Cardiac fibroblast (primary cell): ENCODE measurements at regions not wholly inside any gene's neighbourhood (a gene's known extent, or its start where the extent isn't known, plus 50 kb on each side); places are given as distances from the start of the nearest gene placed in this dataset.

Experiments used
- DNase-seq, 2 donors: peaks; one replicate each; pipeline versions ENCODE4 v3.0.0 to v3.0.0-alpha.2; 2010; ENCODE audit warnings: low read depth in 2 of 2
- H3K4me3 ChIP-seq, 2 donors: replicated peaks in 1 of 2; 1 replicate in 1 of 2; 2 replicates in 1 of 2; pipeline ENCODE4 v1.5.1; 2011; ENCODE audit warnings: low read depth in 2 of 2, low read length in 2 of 2, mild to moderate bottlenecking in 2 of 2, moderate library complexity in 1 of 2
- CTCF ChIP-seq: IDR thresholded peaks from one replicate; pipeline ENCODE4 v1.5.1; 2011; ENCODE audit warnings: low read depth, mild to moderate bottlenecking, low read length, inconsistent platforms

- no peak overlapping the region for H3K4me3 ChIP-seq
- no peak for TF ChIP-seq CTCF
- no peak for DNase-seq
Observed at GRCh38 chr2:71780162-71780561, 326.8 kb downstream of the DYSF start.

GRCh38 chr2:71779774-71780105 is 326.4 kb downstream of the DYSF start:
- H3K4me3 ChIP-seq: no peak overlapping the region
- no peak for TF ChIP-seq CTCF
- no peak for DNase-seq

GRCh38 chr2:71778936-71779773 is 325.8 kb downstream of the DYSF start:
- no peak overlapping the region for H3K4me3 ChIP-seq
- no peak for TF ChIP-seq CTCF
- DNase-seq: peak; percentile 39 to 81

- no peak overlapping the region for H3K4me3 ChIP-seq
- TF ChIP-seq CTCF: no peak
- DNase-seq: no peak
Observed at GRCh38 chr2:71778514-71778913, 325.2 kb downstream of the DYSF start.

GRCh38 chr2:71777946-71778345 is 324.6 kb downstream of the DYSF start:
- no peak overlapping the region for H3K4me3 ChIP-seq
- no peak for DNase-seq
- TF ChIP-seq CTCF: no peak

- H3K4me3 ChIP-seq: no peak overlapping the region
- TF ChIP-seq CTCF: no peak
- no peak for DNase-seq
Observed at GRCh38 chr2:71776227-71776626, 322.9 kb downstream of the DYSF start.

GRCh38 chr2:71773218-71773617 is 319.9 kb downstream of the DYSF start:
- DNase-seq: no peak
- no peak for TF ChIP-seq CTCF
- no peak overlapping the region for H3K4me3 ChIP-seq
